MCF 10A (cell line): ENCODE measurements at regions not wholly inside any gene's neighbourhood (a gene's known extent, or its start where the extent isn't known, plus 50 kb on each side); places are given as distances from the start of the nearest gene placed in this dataset.

Source experiments
- BruUV-seq: library from RNA; stranded (reverse); fragments of 400-500 nt; replicated peaks from 2 replicates; lab custom pipeline; 2021; lab: Mats Ljungman, UMichigan
- CTCF ChIA-PET: fragments of 300-600 bp; sonication (Branson Sonifier 250); formaldehyde crosslinking; extraction: SDS; loops from one replicate; lab custom pipeline; 2021; ENCODE audit warnings: antibody characterized with exemption, inconsistent platforms; lab: Yijun Ruan, JAX
- POLR2A ChIA-PET: fragments of 300-600, 350-650 bp; sonication (Branson Sonifier 250); formaldehyde crosslinking; extraction: SDS; loops from one replicate; lab custom pipeline; 2020; ENCODE audit warnings: antibody characterized with exemption, inconsistent platforms; lab: Yijun Ruan, JAX
- DNase-seq: peaks from one replicate; pipeline ENCODE4 v3.0.0-alpha.2; 2018; ENCODE audit not compliant: unreplicated experiment
- H3K27ac Mint-ChIP-seq: one replicate; pipeline ENCODE4 v1.8.0; 2022; ENCODE audit warnings: mild to moderate bottlenecking, low read depth, mixed read lengths; ENCODE audit not compliant: unreplicated experiment
- H3K27me3 Mint-ChIP-seq: one replicate; pipeline ENCODE4 v1.8.0; 2022; ENCODE audit warnings: mixed read lengths; ENCODE audit not compliant: insufficient read depth, unreplicated experiment
- H3K36me3 Mint-ChIP-seq: one replicate; pipeline ENCODE4 v1.8.0; 2022; ENCODE audit warnings: mild to moderate bottlenecking, moderate library complexity, mixed read lengths; ENCODE audit not compliant: insufficient read depth, unreplicated experiment
- H3K4me1 Mint-ChIP-seq: one replicate; pipeline ENCODE4 v1.8.0; 2022; ENCODE audit warnings: mixed read lengths; ENCODE audit not compliant: insufficient read depth, unreplicated experiment
- H3K4me3 Mint-ChIP-seq: one replicate; pipeline ENCODE4 v1.8.0; 2022; ENCODE audit warnings: mild to moderate bottlenecking, moderate library complexity, mixed read lengths; ENCODE audit not compliant: unreplicated experiment
- H3K9me3 Mint-ChIP-seq: one replicate; pipeline ENCODE4 v1.8.0; 2022; ENCODE audit warnings: mixed read lengths; ENCODE audit not compliant: unreplicated experiment
- CTCF ChIP-seq: fragments of 200-600 bp; IDR thresholded peaks from one replicate; pipeline ENCODE4 v1.8.0; 2022; ENCODE audit warnings: antibody characterized with exemption, mild to moderate bottlenecking; ENCODE audit not compliant: unreplicated experiment
- intact Hi-C: fragments of 100-400 bp; cut with micrococcal nuclease; formaldehyde crosslinking; loops from 2 replicates; pipeline ENCODE4 v1.14.1; 2022

- Mint-ChIP-seq H3K4me1 (no peaks in the 10 kb centered on the region), H3K36me3 (no peaks in the 10 kb centered on the region), H3K9me3 (no peaks in the 10 kb centered on the region), H3K27ac (no peak overlapping the region), H3K4me3 (no peak overlapping the region), H3K27me3 (peaks cover 77% of the 10 kb centered on the region)
- no peak for TF ChIP-seq CTCF
- no peak for DNase-seq
- CTCF ChIA-PET = no interaction called here
- BruUV-seq = no TSS peak
- POLR2A ChIA-PET = no interaction called here
- intact Hi-C loops = no loop called here
Observed at GRCh38 chr13:78802912-78803311, 144.0 kb upstream of the OBI1 start.

DNA sequence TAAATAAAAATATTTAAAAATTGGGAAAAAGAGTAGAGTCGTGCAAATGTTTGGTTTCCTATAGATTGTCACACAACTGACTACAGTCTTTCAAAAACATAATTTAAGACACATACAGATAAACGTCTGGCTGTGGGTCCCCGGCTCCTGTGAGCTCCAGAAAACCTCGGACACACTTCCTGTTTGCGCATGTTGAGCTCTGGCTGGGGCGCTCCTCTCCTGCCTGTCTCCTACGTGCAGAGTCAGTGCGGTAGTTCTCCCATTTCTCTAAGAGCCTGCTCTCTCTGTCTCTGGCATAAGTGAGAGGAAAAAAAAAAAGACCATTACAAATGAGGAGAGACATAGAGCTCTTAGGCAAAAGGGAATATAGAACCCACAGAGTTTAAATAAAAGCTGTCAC lies 128.2 kb upstream of the OBI1 start:
- no peak for TF ChIP-seq CTCF
- intact Hi-C loops = no loop called here
- ChIA-PET POLR2A (no interaction called here), CTCF (interaction anchor here (0.6 kb wide), 3 partner anchors 18 to 472 kb away, joined by 3 to 4 read pairs (median 4); no protein-coding TSS in a partner anchor)
- H3K4me3 Mint-ChIP-seq = no peak overlapping the region
- H3K9me3 Mint-ChIP-seq = no peaks in the 10 kb centered on the region
- H3K4me1 Mint-ChIP-seq = no peaks in the 10 kb centered on the region
- H3K27ac Mint-ChIP-seq = no peak overlapping the region
- BruUV-seq = no TSS peak
- no peak for DNase-seq
- no peaks in the 10 kb centered on the region for H3K36me3 Mint-ChIP-seq
- H3K27me3 Mint-ChIP-seq = peaks cover 63% of the 10 kb centered on the region

- Mint-ChIP-seq H3K9me3 (no peaks in the 10 kb centered on the region), H3K4me1 (no peaks in the 10 kb centered on the region), H3K4me3 (no peak overlapping the region), H3K36me3 (no peaks in the 10 kb centered on the region), H3K27me3 (peaks cover 68% of the 10 kb centered on the region), H3K27ac (no peak overlapping the region)
- no TSS peak for BruUV-seq
- intact Hi-C loops = no loop called here
- no peak for TF ChIP-seq CTCF
- ChIA-PET POLR2A (no interaction called here), CTCF (no interaction called here)
- DNase-seq = no peak
Observed at GRCh38 chr13:78786459-78786858, 127.5 kb upstream of the OBI1 start.

DNA sequence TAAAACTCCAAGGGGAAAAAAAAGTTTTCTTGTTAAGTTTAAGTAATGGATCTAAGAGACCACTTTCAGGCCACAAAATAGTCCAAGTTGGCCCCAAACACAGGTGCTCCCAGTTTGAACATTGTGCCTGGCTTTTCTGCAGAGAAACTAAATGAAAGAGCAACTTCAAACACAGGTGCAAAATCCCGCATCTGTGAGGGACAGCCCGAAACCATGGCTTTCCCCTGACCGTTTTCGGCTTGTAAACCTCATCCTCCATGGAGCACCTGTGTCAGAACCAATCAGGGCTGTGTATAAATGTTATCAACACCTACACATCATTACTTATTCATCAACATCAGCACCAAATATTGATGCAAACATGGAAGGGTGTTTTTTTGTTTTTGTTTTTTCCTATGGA lies 126.8 kb upstream of the OBI1 start:
- ChIA-PET POLR2A (no interaction called here), CTCF (no interaction called here)
- H3K27me3 Mint-ChIP-seq = peaks cover 75% of the 10 kb centered on the region
- no peaks in the 10 kb centered on the region for H3K9me3 Mint-ChIP-seq
- no peak overlapping the region for H3K4me3 Mint-ChIP-seq
- no TSS peak for BruUV-seq
- intact Hi-C loops = no loop called here
- DNase-seq = no peak
- no peak overlapping the region for H3K27ac Mint-ChIP-seq
- no peaks in the 10 kb centered on the region for H3K36me3 Mint-ChIP-seq
- no peak for TF ChIP-seq CTCF
- H3K4me1 Mint-ChIP-seq = no peaks in the 10 kb centered on the region
